ENCODE measurements at regions not wholly inside any gene's neighbourhood (a gene's known extent, or its start where the extent isn't known, plus 50 kb on each side); places are given as distances from the start of the nearest gene placed in this dataset.

GRCh38 chr1:238377280-238377919, 486.7 kb upstream of the ZP4 start:
- H3K4me1 ChIP-seq (ENCODE audit: control insufficient read depth in 4 of 4, insufficient read depth in 4 of 4, low read length in 3 of 4): no peaks in the 10 kb centered on the region
- no peak overlapping the region for H3K4me3 ChIP-seq (ENCODE audit: low read depth in 1 of 3, low read length in 3 of 3)
- no peaks in the 10 kb centered on the region for H3K27me3 ChIP-seq (ENCODE audit: control insufficient read depth in 4 of 4, insufficient read depth in 4 of 4, low read length in 3 of 4)
- no peak overlapping the region for H3K9ac ChIP-seq (ENCODE audit: low read depth in 1 of 2, low read length in 2 of 2)
- TF ChIP-seq TAF1 (conservative IDR thresholded peaks at IDR 0.05) (no peak), RAD21 (IDR thresholded peaks at IDR 0.05) (no peak), EGR1 (IDR thresholded peaks at IDR 0.05; ENCODE audit: low read depth in 2 of 2) (no peak), REST (IDR thresholded peaks at IDR 0.05) (no peak)
- H3K9me3 ChIP-seq (ENCODE audit: control insufficient read depth in 4 of 4, low read length in 3 of 4): no peaks in the 10 kb centered on the region
- no peak for DNase-seq (ENCODE audit: low spot score)
- WGBS: 77% methylated on average over 7 of the region's 7 CpGs
- H3K27ac ChIP-seq (ENCODE audit: low read depth in 1 of 2, low read length in 2 of 2): no peak overlapping the region
- H3K36me3 ChIP-seq (ENCODE audit: control insufficient read depth in 4 of 4, insufficient read depth in 3 of 4, low read depth in 1 of 4, low read length in 3 of 4): no peaks in the 10 kb centered on the region

- DNase-seq (ENCODE audit: low spot score): no peak
- H3K9ac ChIP-seq (ENCODE audit: low read depth in 1 of 2, low read length in 2 of 2): no peak overlapping the region
- H3K27me3 ChIP-seq (ENCODE audit: control insufficient read depth in 4 of 4, insufficient read depth in 4 of 4, low read length in 3 of 4): no peaks in the 10 kb centered on the region
- H3K4me3 ChIP-seq (ENCODE audit: low read depth in 1 of 3, low read length in 3 of 3): no peak overlapping the region
- no peaks in the 10 kb centered on the region for H3K9me3 ChIP-seq (ENCODE audit: control insufficient read depth in 4 of 4, low read length in 3 of 4)
- peaks cover 0 to 12% (median 9%) of the 10 kb centered on the region in 4 donors for H3K4me1 ChIP-seq (ENCODE audit: control insufficient read depth in 4 of 4, insufficient read depth in 4 of 4, low read length in 3 of 4)
- 84% methylated on average over 2 of the region's 2 CpGs for WGBS
- H3K36me3 ChIP-seq (ENCODE audit: control insufficient read depth in 4 of 4, insufficient read depth in 3 of 4, low read depth in 1 of 4, low read length in 3 of 4): no peaks in the 10 kb centered on the region
- H3K27ac ChIP-seq (ENCODE audit: low read depth in 1 of 2, low read length in 2 of 2): peak overlapping the region; percentile 12 to 41
- peak; percentile 91 for TF ChIP-seq SP1 (IDR thresholded peaks at IDR 0.05)
- TF ChIP-seq HNF4A (conservative IDR thresholded peaks at IDR 0.05): peak; percentile 91 to 93
- peak; percentile 83 for TF ChIP-seq YY1 (IDR thresholded peaks at IDR 0.05)
- TF ChIP-seq RXRA (IDR thresholded peaks at IDR 0.05): peak; percentile 75 to 86
- TF ChIP-seq FOXA1 (IDR thresholded peaks at IDR 0.05): no peak
- TF ChIP-seq CTCF (IDR thresholded peaks at IDR 0.05; ENCODE audit: low read depth, low read length, missing input control): no peak
- TF ChIP-seq JUND (IDR thresholded peaks at IDR 0.05): peak in 1 of 2 donors; percentile 46
- no peak for TF ChIP-seq TAF1 (conservative IDR thresholded peaks at IDR 0.05)
- no peak for TF ChIP-seq FOXA2 (IDR thresholded peaks at IDR 0.05)
- peak; percentile 43 for TF ChIP-seq NR2F2 (IDR thresholded peaks at IDR 0.05)
- peak; percentile 52 to 53 for TF ChIP-seq RAD21 (IDR thresholded peaks at IDR 0.05)
- TF ChIP-seq, protein P1, sequence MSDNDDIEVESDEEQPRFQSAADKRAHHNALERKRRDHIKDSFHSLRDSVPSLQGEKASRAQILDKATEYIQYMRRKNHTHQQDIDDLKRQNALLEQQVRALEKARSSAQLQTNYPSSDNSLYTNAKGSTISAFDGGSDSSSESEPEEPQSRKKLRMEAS (IDR thresholded peaks at IDR 0.05): peak; percentile 54
- TF ChIP-seq, protein P2, sequence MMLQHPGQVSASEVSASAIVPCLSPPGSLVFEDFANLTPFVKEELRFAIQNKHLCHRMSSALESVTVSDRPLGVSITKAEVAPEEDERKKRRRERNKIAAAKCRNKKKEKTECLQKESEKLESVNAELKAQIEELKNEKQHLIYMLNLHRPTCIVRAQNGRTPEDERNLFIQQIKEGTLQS (IDR thresholded peaks at IDR 0.05): peak; percentile 43
- TF ChIP-seq EGR1 (IDR thresholded peaks at IDR 0.05; ENCODE audit: low read depth in 2 of 2): peak in 1 of 2 donors; percentile 32
- TF ChIP-seq ZBTB33 (IDR thresholded peaks at IDR 0.05): no peak
- TF ChIP-seq REST (IDR thresholded peaks at IDR 0.05): peak; percentile 52
- no peak for TF ChIP-seq GABPA (IDR thresholded peaks at IDR 0.05 in 1 of 2, conservative IDR thresholded peaks at IDR 0.05 in 1 of 2)
- peak; percentile 55 for TF ChIP-seq HNF4G (IDR thresholded peaks at IDR 0.05)
These were observed 479.9 kb upstream of the ZP4 start for GRCh38 chr1:238370599-238370998.
